NCI-H1694 (cell line): ENCODE measurements at regions not wholly inside any gene's neighbourhood (a gene's known extent, or its start where the extent isn't known, plus 50 kb on each side); places are given as distances from the start of the nearest gene placed in this dataset.

Source experiments
- DNase-seq: peaks from one replicate; lab custom pipeline; 2025; lab: John Stamatoyannopoulos, UW

- DNase-seq, result no peak
Measured at GRCh38 chr6:40753675-40754448, 166.7 kb upstream of the LRFN2 start.

- DNase-seq, result no peak
Measured at GRCh38 chr6:40753048-40753447, 165.9 kb upstream of the LRFN2 start.

GRCh38 chr6:40744835-40745234, 157.7 kb upstream of the LRFN2 start:
- DNase-seq, result no peak

- DNase-seq, result no peak
Measured at GRCh38 chr6:40743690-40744446, 156.7 kb upstream of the LRFN2 start.

DNA sequence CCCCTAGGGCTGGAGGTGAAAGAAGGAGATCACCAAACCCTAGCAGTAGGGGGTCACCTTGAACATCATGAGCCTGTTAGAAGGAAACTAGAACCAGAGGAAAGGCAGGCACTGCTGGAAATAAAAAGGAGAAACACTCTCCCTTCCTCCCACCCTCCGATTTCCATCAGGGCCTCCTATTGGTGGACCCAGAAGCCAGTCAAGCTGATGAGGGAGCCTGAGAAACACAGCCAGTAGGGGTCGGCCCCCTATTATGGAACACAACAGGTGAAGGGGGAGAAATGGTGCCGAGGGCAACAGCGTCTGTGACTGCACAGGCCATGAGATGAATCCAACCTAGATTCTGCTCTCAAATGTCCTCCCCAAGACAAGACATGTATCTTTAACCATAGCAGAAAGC, 156.1 kb upstream of the LRFN2 start:
- DNase-seq, result no peak

DNA sequence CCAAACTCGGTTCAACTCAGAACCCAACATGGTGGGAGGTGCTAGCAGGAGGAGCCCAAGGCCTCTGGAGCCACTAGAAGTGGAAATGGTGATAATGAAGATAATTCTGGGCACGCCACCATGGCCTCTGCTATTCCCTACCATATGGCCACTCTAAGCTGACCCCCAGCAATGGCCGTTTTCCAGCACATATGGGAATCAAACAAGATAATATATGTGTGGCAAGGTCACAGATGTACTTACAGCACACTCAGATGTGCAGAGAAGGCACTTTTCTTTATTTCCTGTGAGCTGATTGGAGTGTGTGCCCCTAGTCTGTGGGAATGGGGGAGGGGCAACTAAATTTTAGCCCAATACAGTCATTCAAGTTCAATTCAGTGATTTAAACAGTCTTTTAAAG, 153.4 kb upstream of the LRFN2 start:
- no peak for DNase-seq

DNA sequence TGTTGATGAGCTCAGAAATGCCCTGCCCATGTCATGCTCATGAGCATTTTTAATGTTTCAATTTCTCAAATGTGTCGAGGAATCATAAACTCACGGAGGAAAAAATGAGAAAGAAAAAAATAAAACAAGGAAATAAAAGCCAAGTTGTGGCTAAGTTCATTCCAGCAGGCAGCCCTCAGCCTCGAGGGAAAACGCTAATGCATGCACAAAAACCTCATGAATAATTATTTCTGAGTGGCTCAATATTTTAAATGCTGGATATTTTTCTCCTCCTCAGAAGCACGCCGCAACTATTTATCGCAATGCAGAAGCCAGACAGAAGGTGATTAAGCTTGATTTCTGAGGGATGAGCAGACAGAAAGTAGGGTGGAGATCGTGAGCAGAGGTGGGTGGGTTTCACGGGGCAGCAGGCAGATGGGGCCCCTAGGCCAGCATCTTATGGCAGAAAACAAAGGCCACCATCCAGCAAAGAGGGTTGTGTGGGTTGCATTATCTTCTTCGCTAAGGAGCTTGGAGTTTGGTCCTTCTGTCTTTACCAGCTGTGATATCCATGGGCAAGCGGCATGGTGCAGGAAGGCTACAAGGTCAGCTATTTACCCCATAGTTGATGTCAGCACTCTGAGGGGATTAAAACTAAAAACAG, 151.5 kb upstream of the LRFN2 start:
- no peak for DNase-seq

- no peak for DNase-seq
Measured at GRCh38 chr6:40735521-40735920, 148.4 kb upstream of the LRFN2 start.

DNA sequence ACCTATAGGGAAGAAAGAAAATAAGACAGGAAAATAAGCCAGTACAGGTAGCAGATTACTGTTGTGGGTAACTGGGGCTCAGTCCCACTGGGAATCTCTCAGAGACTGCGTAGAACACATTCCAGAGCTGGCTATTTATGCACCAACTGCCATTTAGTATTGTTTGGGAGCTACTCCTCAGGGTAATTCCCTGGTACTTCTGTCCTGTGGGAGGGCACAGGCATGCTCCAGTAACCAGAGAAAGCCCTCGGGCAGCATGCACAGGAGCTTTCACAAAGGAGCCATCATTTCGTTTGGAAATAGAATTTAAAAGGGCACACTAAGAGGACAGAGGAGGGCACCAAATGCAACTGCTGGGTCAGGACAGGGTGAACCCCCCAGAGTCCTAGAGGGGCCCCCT, 148.0 kb upstream of the LRFN2 start:
- DNase-seq, result no peak

GRCh38 chr6:40734607-40735006, 147.4 kb upstream of the LRFN2 start:
- DNase-seq, result no peak

GRCh38 chr6:40733770-40734396, 146.7 kb upstream of the LRFN2 start:
- no peak for DNase-seq

- DNase-seq, result no peak
Measured at GRCh38 chr6:40733290-40733689, 146.1 kb upstream of the LRFN2 start.

DNA sequence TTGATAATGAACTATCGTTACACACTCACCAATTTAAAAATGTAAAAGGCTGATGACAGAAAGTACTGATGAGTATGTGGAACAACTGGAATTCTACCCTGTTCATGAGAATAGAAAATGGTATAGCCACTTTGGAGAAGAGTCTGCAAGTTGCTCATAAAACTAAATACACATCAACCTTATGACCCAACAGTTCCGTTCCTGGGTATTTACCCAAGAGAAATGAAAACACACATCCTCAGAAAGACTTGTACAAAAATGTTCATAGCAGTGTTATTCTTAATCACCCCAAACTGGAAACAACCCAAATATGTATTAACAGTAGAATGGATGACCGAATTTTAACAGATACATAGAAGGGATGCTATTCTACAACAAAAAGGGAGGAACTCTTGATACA, 145.7 kb upstream of the LRFN2 start:
- no peak for DNase-seq

- no peak for DNase-seq
Measured at GRCh38 chr6:40728643-40729042, 141.5 kb upstream of the LRFN2 start.

DNA sequence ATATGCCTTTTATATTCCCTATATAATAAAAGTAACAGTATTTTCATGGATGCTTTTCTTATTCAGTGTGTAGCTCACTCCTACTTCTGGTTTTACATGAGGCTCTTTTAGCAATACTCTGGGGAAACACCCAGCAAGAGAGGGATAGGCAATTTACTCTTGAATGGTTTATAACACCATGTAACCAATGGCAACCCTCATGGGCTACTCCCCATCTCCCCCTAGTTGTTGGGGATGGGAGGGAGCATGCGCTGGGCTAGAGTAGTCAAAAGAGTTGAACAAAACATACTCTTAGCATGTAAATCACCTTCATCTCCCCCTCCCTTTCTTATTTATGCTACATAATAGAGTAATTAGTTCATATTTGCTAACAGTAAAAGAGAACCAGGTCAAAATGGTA, 140.1 kb upstream of the LRFN2 start:
- no peak for DNase-seq

DNA sequence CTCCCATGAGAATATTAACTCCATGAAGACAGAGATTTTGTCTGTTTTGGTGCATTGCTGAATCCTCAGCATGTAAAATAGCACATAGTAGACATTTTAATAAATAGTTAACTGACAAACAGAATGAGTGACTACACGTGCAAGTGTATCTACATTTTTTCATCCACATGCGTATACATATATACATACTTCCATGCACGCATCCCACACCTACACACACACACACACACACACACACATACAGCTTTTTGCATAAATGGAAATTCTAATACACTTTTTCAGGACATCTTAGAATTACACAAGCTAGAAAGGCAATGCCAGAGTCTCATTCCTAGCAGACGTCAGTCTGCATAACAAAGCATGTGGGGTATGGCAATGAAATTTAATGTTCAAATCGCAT, 139.7 kb upstream of the LRFN2 start:
- DNase-seq, result no peak

DNA sequence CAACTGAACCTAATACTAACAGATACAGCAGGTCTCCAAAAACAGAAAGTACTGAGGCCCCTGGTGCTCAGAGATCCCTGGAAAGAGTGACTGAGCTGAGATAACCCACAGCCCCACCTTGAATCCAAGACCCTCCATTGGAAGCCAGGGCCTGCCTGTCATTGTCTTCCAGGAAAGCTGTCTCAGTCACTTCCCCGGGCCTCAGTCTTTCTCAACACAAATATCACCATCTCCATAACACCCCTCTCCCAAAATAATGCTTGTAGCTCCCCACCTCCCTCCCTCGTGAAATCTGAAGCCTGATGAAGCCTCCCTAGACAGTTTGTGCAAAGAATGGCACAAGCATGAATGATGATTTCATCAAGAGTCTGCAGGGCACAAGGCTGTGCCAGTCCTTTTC, 138.2 kb upstream of the LRFN2 start:
- DNase-seq, result no peak

- no peak for DNase-seq
Measured at GRCh38 chr6:40724886-40725285, 137.7 kb upstream of the LRFN2 start.

GRCh38 chr6:40723967-40724366, 136.8 kb upstream of the LRFN2 start:
- DNase-seq, result no peak

- no peak for DNase-seq
Measured at GRCh38 chr6:40722553-40723258, 135.5 kb upstream of the LRFN2 start.

- no peak for DNase-seq
Measured at GRCh38 chr6:40722091-40722490, 134.9 kb upstream of the LRFN2 start.
